ENCODE measurements at regions not wholly inside any gene's neighbourhood (a gene's known extent, or its start where the extent isn't known, plus 50 kb on each side); places are given as distances from the start of the nearest gene placed in this dataset.

GRCh38 chr11:109756521-109756920 is 334.5 kb downstream of the C11orf87 start:
- no peak for DNase-seq

DNA sequence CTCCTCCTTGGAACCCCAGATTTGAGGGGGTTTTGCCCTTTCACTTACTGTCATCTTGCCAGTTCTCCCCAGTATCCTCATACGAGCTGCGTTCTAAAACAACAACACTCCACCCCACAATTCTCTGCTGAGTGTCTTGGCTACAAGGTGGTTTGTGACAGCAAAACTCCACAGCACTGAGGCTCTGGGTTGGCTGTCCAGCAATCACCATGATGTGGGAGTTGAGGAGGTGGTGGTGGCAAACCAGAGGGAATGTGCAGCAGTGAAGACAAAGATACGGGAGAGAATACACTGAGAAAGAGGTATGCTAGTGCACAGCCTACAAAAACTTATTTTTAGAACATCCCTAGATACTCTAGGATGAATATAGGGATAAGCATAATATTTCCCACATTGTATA is 335.0 kb downstream of the C11orf87 start:
- DNase-seq, result no peak

DNA sequence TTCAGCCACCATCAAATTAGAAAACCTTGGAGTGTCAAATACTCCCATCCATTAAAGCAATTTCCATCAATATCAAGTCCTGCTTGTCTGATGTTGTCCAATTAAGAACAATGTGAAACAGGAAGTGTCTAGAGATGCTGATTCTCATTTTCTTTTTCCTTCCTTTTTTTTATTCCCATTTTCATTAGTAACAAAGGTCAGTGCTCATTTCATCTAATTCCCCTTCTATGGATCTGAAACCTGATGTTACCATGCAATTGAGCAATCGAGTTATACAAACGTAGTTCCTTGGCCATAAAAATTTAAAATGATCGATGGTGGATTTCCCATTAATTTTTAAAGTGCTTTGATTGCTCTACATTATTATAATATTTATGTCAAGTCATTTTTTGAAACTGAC is 330.6 kb upstream of the ZC3H12C start:
- DNase-seq, result no peak

DNA sequence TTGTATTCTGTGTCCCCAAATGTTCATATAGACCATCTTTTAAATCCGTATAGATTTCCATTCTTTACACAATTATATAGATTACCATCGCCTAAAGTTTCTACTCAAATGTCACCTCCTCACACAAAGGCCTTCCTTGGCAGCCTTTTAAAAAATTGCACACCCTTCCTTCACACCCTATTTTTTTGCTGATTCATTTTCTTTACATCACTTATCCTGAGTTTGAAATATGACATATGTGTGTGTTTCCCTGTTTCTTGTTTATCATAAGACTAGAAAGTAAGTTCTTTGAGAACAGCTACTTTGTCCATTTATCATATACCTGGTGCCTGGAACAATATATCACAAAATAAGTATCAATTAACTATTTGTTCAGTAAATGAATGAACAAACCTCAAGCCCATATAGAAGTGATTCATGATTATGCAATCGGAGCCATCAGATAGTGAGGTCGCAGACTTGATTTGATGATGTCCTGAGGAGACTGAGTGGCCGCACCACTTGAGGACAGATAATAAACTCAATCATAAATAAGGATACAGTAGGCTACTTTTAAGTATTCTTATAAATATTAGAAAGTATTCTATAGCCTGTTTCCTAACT is 327.4 kb upstream of the ZC3H12C start:
- no peak for DNase-seq

DNA sequence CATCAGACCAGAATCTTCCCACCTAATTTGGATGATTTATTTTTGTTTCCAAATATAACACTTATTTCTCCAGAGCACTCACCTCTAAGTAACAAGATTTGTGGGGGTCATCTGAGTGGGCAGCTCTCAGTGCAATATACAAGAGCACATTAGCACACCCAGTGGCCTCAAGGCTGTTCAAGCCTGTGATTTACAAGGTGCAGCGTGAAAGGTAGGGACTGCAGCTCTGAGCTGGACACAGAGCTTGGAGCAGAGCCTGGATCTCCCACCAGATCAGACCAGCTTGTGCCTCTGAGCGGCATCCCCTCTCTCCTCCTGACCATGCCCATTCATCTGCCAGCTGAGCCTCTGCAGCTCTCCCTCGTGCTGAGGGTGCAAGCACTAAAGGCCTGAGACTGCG is 323.3 kb upstream of the ZC3H12C start:
- no peak for DNase-seq

- DNase-seq, result no peak
Measured at GRCh38 chr11:109770323-109770722, 322.9 kb upstream of the ZC3H12C start.

DNA sequence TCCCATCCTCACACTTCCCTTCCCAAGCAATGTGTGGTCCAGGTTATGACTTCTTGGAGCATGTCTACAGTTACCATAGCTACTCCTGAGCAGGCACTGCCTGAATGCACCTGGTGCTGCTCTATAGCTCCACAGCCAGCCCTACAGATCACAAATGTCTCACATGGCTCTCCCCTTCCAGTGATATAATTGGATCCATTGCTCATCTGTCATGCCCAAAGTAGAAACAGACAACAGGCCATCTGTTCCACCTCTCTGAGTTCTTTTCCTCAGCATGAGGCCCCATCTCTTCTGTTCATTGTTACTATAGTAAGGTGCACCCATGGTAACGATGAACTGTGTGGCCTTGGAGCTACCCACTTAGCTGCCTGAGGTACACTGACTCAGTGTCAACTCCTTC is 320.3 kb upstream of the ZC3H12C start:
- DNase-seq, result no peak

- DNase-seq, result no peak
Measured at GRCh38 chr11:109775686-109776085, 317.5 kb upstream of the ZC3H12C start.

- no peak for DNase-seq
Measured at GRCh38 chr11:109783014-109783413, 310.2 kb upstream of the ZC3H12C start.

DNA sequence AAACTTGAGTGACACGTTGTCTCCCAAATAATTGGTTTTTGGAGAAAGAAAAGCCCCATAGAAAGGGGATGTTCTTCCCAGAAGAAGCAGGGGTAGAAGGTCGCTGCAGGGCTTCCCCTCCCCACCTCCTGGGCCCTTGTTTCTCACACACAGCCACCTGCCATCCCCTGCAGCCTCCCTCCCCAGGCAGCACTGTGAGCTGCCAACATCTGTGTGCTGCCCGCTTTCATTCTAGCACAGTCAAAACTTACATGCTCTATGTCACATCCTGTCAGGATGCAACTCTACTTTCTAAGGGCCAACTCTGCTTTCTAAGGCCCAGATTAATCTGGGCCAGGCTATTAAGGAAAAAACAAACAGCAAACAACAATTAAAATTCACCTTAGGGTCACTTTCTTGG is 309.4 kb upstream of the ZC3H12C start:
- DNase-seq, result no peak

- DNase-seq, result no peak
Measured at GRCh38 chr11:109784536-109784935, 308.7 kb upstream of the ZC3H12C start.

DNA sequence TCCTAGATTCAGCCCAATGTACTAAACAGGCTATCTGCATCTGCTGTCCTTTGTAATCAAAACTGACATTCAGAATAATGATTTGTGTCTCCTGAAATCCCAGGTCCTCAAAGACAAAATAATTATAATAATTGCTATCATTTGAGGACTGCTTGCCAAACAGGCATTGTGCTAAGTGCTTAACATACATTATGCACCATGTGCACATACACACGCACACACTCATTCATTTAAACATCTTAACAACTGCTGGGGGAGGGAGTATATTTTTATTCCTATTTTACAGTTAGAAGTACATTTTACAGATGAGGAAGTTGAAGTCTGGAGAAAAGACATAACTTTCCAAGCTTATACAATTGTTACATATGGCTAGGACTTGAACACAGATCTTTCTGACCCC is 308.0 kb upstream of the ZC3H12C start:
- DNase-seq, result no peak

DNA sequence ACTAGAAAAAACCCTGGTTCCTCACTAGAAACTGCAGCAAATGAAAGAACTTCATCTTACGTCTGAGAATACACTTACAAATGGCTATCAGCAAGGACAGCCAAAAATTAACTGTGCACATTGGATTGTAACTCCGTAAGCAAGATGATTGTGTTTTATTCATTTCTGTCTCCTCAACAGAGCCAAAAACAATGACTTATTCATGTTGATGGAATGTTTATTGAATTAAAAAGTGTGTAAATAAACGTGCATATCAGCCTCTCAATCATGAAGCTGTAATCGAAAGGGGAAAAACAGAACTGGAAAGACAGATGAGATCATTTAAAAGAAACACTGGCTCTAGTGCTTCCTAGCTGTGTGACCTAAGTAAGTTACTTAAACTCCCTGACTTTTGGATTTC is 307.5 kb upstream of the ZC3H12C start:
- DNase-seq, result no peak

DNA sequence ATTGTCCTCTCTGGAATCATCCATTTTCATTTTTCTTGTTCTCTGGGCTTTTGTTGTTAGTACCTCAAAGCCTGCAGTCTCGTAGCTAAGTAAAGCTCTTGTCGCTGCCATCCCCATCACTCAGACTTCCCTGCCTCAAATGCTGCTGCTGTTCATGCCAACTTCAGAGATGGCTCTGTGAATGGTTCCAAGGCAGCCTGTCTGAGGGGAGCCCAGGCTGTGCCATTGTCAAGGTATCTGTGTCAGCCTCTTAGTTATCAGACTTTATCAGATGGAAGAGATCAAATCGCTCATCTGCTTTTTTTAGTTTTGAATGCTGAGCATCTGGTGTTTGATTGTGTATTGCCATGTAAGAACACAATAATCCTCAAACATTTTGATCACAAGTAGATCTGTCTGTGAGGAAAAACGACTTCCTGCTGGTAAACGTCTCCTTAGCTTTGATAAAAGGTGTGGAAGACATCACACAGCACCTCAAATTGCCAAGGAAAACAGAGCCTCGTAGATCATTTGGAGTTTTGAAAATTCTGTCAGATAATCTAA is 304.2 kb upstream of the ZC3H12C start:
- DNase-seq, result no peak

DNA sequence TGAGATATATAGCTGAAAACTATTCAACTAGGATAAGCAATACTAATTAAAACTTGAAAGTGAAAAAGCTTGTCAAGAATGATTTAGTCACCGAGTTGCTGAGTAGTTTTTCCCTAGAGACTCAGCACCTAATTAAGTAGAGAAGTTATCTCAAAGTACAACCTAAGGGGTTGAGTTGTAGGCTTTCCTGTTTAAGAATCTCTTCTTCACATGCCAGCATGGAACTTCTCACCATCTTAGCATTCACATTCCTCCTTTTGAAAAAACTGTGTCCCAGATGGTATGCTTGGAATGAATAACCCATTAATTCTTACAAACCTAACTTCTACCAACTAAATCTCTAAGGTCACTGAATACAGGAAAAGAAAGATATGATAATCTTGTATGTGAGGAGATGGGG is 303.3 kb upstream of the ZC3H12C start:
- no peak for DNase-seq

DNA sequence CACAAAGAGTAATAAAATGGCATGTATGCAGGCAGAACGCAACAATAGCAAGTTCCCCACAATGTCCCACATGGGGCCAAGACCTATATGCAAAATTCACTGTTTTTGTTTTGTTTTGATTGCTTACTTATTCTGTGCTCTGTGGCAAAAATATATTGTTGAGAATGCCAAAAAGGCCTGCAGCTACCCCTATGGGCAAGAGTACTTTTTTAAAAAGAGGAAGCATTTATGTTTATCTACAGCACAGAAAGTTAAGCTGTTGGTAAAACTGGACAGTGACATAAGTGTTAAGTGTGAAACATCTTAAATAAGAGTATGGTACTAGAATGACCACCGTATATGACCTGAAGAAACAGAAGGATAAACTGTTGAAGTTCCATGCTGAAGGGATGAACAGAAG is 301.9 kb upstream of the ZC3H12C start:
- no peak for DNase-seq

DNA sequence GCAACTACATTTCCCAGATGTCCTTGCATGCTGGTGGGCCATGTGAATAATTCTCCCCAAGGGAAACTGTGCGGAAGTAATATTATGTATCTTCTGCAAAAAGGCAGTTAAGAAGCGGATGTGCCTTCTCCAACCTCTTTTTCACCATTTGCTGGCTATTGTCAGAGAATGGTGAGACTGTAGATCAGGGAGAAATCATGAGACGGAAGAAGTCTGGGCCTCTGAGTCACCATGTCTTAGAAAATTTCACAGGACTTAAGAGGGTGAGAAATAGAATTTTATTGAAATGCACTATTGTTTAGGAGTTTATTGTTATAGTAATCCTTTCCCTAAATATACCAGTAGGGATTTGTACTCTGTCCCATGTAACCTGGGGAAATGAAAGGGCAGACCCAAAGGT is 298.7 kb upstream of the ZC3H12C start:
- DNase-seq, result no peak

DNA sequence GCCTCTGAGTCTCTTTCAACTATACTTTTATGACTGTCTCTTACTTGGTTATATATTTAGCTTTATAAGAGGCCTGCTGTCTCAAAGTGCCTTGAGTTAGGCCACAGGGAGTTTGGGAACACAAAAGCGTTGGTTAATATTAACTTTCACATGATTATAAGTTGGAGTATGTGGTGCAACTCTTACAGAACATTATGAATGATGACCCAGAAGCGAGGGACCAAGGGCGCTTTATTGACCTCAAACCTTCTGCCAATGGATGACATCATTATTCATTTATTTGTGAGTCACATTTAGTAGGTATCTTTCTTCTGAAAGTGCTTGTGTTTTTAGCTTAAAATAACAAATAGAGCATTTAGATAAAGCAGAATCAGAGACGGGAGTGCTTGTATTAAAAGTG is 298.0 kb upstream of the ZC3H12C start:
- no peak for DNase-seq

DNA sequence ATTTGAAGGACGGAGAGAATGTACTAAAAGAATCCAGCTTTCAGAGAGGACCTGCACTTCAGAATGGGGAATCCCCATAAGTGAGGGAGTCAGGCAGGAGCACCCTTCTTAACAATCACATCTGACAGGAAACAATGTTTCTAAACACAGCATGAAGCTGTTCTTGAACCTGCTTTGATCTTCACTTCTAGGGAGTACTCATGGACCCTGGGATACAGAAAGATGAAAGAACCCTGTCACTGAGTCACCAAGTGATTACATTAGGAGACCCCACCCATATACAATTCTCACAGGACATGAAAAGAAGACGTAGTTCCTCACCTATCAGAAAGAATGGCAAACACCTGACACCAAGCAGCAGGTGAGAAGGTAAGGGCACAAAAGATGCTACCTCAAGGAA is 296.9 kb upstream of the ZC3H12C start:
- no peak for DNase-seq

GRCh38 chr11:109798521-109798920 is 294.7 kb upstream of the ZC3H12C start:
- no peak for DNase-seq

DNA sequence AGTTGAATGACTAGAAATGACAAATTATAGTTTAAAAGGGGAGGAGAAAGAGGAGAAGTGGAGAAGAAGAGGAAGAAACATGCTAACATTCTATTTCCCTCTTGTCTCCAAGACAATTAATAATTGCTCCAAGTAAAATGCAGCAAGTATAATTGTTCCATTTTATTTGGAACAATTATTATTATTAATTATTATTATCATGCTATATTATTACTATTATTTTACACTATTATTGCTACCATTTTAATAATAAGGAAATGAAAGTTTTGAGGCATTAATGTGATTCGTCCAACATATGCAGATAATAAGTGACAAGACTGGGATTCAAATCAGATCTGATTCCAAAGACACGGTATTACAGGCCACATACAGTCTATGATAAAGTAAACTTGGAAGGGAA is 293.6 kb upstream of the ZC3H12C start:
- DNase-seq, result no peak

DNA sequence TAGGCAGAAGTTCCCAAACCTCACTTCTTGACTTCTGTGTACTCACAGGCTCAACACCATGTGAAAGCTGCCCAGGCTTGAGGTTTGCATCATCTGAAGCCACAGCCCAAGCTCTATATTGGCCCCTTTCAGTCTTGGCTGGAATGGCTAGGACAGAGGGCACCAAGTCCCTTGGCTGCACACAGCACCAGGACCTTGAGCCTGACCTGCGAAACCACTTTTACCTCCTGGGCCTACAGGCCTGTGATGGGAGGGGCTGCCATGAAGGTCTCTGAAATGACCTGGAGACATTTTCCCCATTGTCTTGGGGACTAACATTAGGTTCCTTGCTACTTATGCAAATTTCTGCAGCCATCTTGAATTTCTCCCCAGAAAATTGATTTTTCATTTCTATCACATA is 288.3 kb upstream of the ZC3H12C start:
- DNase-seq, result no peak

- no peak for DNase-seq
Measured at GRCh38 chr11:109806205-109806604, 287.0 kb upstream of the ZC3H12C start.

- no peak for DNase-seq
Measured at GRCh38 chr11:109808569-109808968, 284.6 kb upstream of the ZC3H12C start.

GRCh38 chr11:109814824-109815223 is 278.4 kb upstream of the ZC3H12C start:
- no peak for DNase-seq
